HepG2 (cell line): ENCODE measurements at regions not wholly inside any gene's neighbourhood (a gene's known extent, or its start where the extent isn't known, plus 50 kb on each side); places are given as distances from the start of the nearest gene placed in this dataset.

Source experiments
- EEA1 ChIP-seq: sonication (generic); formaldehyde crosslinking; IDR thresholded peaks from 2 replicates; pipeline ENCODE4 v1.5.1; 2020; ENCODE audit warnings: mild to moderate bottlenecking, missing genetic modification reagents, borderline replicate concordance
- EZH2 ChIP-seq: conservative IDR thresholded peaks from 2 replicates; pipeline ENCODE4 v1.6.1; 2012; ENCODE audit warnings: mild to moderate bottlenecking, low read depth, low read length, moderate library complexity
- FOSL2 ChIP-seq: sonication (generic); formaldehyde crosslinking; IDR thresholded peaks from 2 replicates; pipeline ENCODE4 v1.4.0; 2020; ENCODE audit warnings: missing genetic modification reagents
- HMG20B ChIP-seq: conservative IDR thresholded peaks from 2 replicates; pipeline ENCODE4 v1.6.1; 2016; ENCODE audit warnings: missing genetic modification reagents, missing compliant biosample characterization
- IRF2 ChIP-seq: IDR thresholded peaks from 2 replicates; pipeline ENCODE4 v1.6.1; 2018; ENCODE audit warnings: missing genetic modification reagents, missing compliant biosample characterization
- KDM2A ChIP-seq: sonication (generic); formaldehyde crosslinking; IDR thresholded peaks from 2 replicates; pipeline ENCODE4 v1.4.0; 2020; ENCODE audit warnings: low read depth, missing genetic modification reagents, borderline replicate concordance
- MAFF ChIP-seq: IDR thresholded peaks from 2 replicates; pipeline ENCODE4 v1.6.1; 2011; ENCODE audit warnings: low read depth, low read length, improper control_type of control experiment
- MAFK ChIP-seq, 2 experiments: IDR thresholded peaks in 1 of 2; conservative IDR thresholded peaks in 1 of 2; 2 replicates each; pipeline ENCODE4 v1.6.1; 2011; ENCODE audit warnings: improper control_type of control experiment in 2 of 2, low read length in 2 of 2
- MLX ChIP-seq: IDR thresholded peaks from 2 replicates; pipeline ENCODE4 v1.6.1; 2016
- NCOA2 ChIP-seq: sonication (generic); formaldehyde crosslinking; IDR thresholded peaks from 2 replicates; pipeline ENCODE4 v1.8.0; 2022; ENCODE audit warnings: inconsistent platforms
- NR2F1 ChIP-seq, 2 experiments: fragments of 450-650 bp in 1 of 2; formaldehyde crosslinking in 1 of 2; IDR thresholded peaks; 2 replicates each; pipeline versions ENCODE4 v1.5.0 to v1.6.1; 2016 to 2020; ENCODE audit warnings: mild to moderate bottlenecking in 1 of 2, missing compliant biosample characterization in 1 of 2, missing genetic modification reagents in 1 of 2, moderate library complexity in 1 of 2
- PCBP1 ChIP-seq: fragments of 200-400 bp; formaldehyde crosslinking; IDR thresholded peaks from 2 replicates; pipeline ENCODE4 v1.6.1; 2017; ENCODE audit warnings: mild to moderate bottlenecking, low read depth, low read length, borderline replicate concordance
- PHB2 ChIP-seq: fragments of 450-650 bp; IDR thresholded peaks from 2 replicates; pipeline ENCODE4 v1.6.1; 2018; ENCODE audit not compliant: partially characterized antibody
- RARA ChIP-seq: IDR thresholded peaks from 2 replicates; pipeline ENCODE4 v1.6.1; 2016; ENCODE audit warnings: missing genetic modification reagents, missing compliant biosample characterization
- SALL1 ChIP-seq: sonication (generic); formaldehyde crosslinking; IDR thresholded peaks from 2 replicates; pipeline ENCODE4 v1.8.0; 2022; ENCODE audit warnings: mild to moderate bottlenecking, missing genetic modification reagents
- SMARCE1 ChIP-seq: fragments of 450-650 bp; IDR thresholded peaks from 2 replicates; pipeline ENCODE4 v1.6.1; 2017; ENCODE audit warnings: borderline replicate concordance
- SOX5 ChIP-seq: IDR thresholded peaks from 2 replicates; pipeline ENCODE4 v1.6.1; 2016; ENCODE audit warnings: borderline replicate concordance
- SRY ChIP-seq: sonication (generic); formaldehyde crosslinking; IDR thresholded peaks from 2 replicates; pipeline ENCODE4 v1.8.0; 2022; ENCODE audit warnings: mild to moderate bottlenecking, missing genetic modification reagents
- STAG1 ChIP-seq: sonication (generic); formaldehyde crosslinking; IDR thresholded peaks from 2 replicates; pipeline ENCODE4 v1.4.0; 2020; ENCODE audit warnings: missing genetic modification reagents
- TCF7 ChIP-seq: sonication (generic); IDR thresholded peaks from 2 replicates; pipeline ENCODE4 v1.6.1; 2016; ENCODE audit warnings: antibody characterized with exemption, low read depth
- TEAD3 ChIP-seq: optimal IDR thresholded peaks from 2 replicates; pipeline ENCODE3; 2016; ENCODE audit warnings: borderline replicate concordance
- ZBTB37 ChIP-seq: sonication (generic); formaldehyde crosslinking; IDR thresholded peaks from 2 replicates; pipeline ENCODE4 v1.4.0; 2020; ENCODE audit warnings: mild to moderate bottlenecking, missing genetic modification reagents
- ZFX ChIP-seq: sonication (generic); formaldehyde crosslinking; IDR thresholded peaks from 2 replicates; pipeline ENCODE4 v1.4.0; 2020; ENCODE audit warnings: mild to moderate bottlenecking, low read depth, missing genetic modification reagents, moderate library complexity
- ZNF773 ChIP-seq: sonication (generic); formaldehyde crosslinking; IDR thresholded peaks from 2 replicates; pipeline ENCODE4 v1.4.0; 2020; ENCODE audit warnings: missing genetic modification reagents, borderline replicate concordance

- TF ChIP-seq ZBTB37 (CRISPR knock-in tag) (no peak), SALL1 (CRISPR knock-in tag) (peak; percentile 57), FOSL2 (CRISPR knock-in tag) (peak; percentile 47), KDM2A (CRISPR knock-in tag) (no peak), MLX (no peak), EZH2 (no peak), MAFK (conservative IDR thresholded peaks at IDR 0.05 in 1 of 2, IDR thresholded peaks at IDR 0.05 in 1 of 2; ENCODE audit: low read length in 2 of 2) (peak in 1 of 2 experiments; percentile 46; a peak in 2 of 4 replicates), NR2F1 (CRISPR knock-in tag; IDR thresholded peaks at IDR 0.05) (peak in 1 of 2 experiments; percentile 46; a peak in 1 of 4 replicates), PCBP1 (no peak), IRF2 (CRISPR knock-in tag) (0 out of 2 replicates have a peak, but pooled peaks have one; percentile 18), EEA1 (no peak), TEAD3 (CRISPR knock-in tag) (peak; percentile 64), STAG1 (CRISPR knock-in tag) (no peak), ZFX (CRISPR knock-in tag) (0 out of 2 replicates have a peak, but pooled peaks have one; percentile 27), SRY (no peak), RARA (peak; percentile 44; the same call in 1 of the 2 replicates), MAFF (peak; percentile 50; the same call in 1 of the 2 replicates), TCF7 (0 out of 2 replicates have a peak, but pooled peaks have one; percentile 13), SMARCE1 (no peak), HMG20B (CRISPR knock-in tag) (no peak), PHB2 (no peak), ZNF773 (CRISPR knock-in tag) (no peak), NCOA2 (CRISPR knock-in tag) (no peak), SOX5 (CRISPR knock-in tag) (peak; percentile 61)
Observed at GRCh38 chr20:12916699-12917098, 92.1 kb upstream of the SPTLC3 start (continued).
